Testis (tissue), 2 donors: ENCODE measurements at regions not wholly inside any gene's neighbourhood (a gene's known extent, or its start where the extent isn't known, plus 50 kb on each side); places are given as distances from the start of the nearest gene placed in this dataset.

ENCODE experiments used
- DNase-seq: peaks from one replicate; pipeline ENCODE4 v3.0.0-alpha.2; 2019
- H3K27ac ChIP-seq, 2 donors: fragments of 200-600 bp; sonication (generic); one replicate each; pipeline ENCODE4 v1.5.1; 2019
- H3K27me3 ChIP-seq: fragments of 200-600 bp; sonication (generic); one replicate; pipeline ENCODE4 v1.5.1; 2019
- H3K36me3 ChIP-seq: fragments of 200-600 bp; sonication (generic); one replicate; pipeline ENCODE4 v1.5.1; 2017; ENCODE audit warnings: low read depth; ENCODE audit errors: missing control alignments
- H3K4me1 ChIP-seq: fragments of 200-600 bp; sonication (generic); one replicate; pipeline ENCODE4 v1.5.1; 2019
- H3K4me3 ChIP-seq, 2 donors: fragments of 200-600 bp; sonication (generic); one replicate each; pipeline ENCODE4 v1.5.1; 2017 to 2019
- H3K9me3 ChIP-seq: fragments of 200-600 bp; sonication (generic); one replicate; pipeline ENCODE4 v1.5.1; 2017
- CTCF ChIP-seq, 3 experiments: fragments of 450-650 bp in 2 of 3; fragments of 200-600 bp in 1 of 3; sonication (generic) in 1 of 3; IDR thresholded peaks; one replicate each; pipeline ENCODE4 v1.5.1; 2016 to 2019; ENCODE audit warnings: antibody characterized with exemption in 3 of 3, mild to moderate bottlenecking in 2 of 3, moderate library complexity in 1 of 3
- POLR2A ChIP-seq: fragments of 450-650 bp; IDR thresholded peaks from one replicate; pipeline ENCODE4 v1.6.1; 2017; ENCODE audit warnings: antibody characterized with exemption, mild to moderate bottlenecking, moderate library complexity
- WGBS, 2 donors: methylation state at CpG; one replicate each; pipeline ENCODE4 v1.1.5; 2018; 5-methylcytosine and 5-hydroxymethylcytosine counted together
- intact Hi-C: fragments of 100-400 bp; cut with DNase I; formaldehyde crosslinking; loops from one replicate; pipeline ENCODE4 v1.15.1; 2023; ENCODE audit warnings: low total_unique reads

GRCh38 chr14:47935332-47935731 is 259.9 kb upstream of the MDGA2 start:
- no peak overlapping the region for H3K27ac ChIP-seq
- peak overlapping the region in 1 of 2 donors; percentile 18 for H3K4me3 ChIP-seq
- H3K9me3 ChIP-seq, result no peaks in the 10 kb centered on the region
- no peaks in the 10 kb centered on the region for H3K27me3 ChIP-seq
- 50 to 51% methylated on average over 4 of the region's 4 CpGs for WGBS, 2 donors
- no peaks in the 10 kb centered on the region for H3K36me3 ChIP-seq
- DNase-seq, result no peak
- intact Hi-C loops, result no loop called here
- no peaks in the 10 kb centered on the region for H3K4me1 ChIP-seq
- no peak for TF ChIP-seq POLR2A
- TF ChIP-seq CTCF (IDR thresholded peaks at IDR 0.05), result no peak

GRCh38 chr14:47929334-47929733 is 253.9 kb upstream of the MDGA2 start:
- Histone ChIP-seq H3K4me1 (no peaks in the 10 kb centered on the region), H3K9me3 (no peaks in the 10 kb centered on the region), H3K27me3 (no peaks in the 10 kb centered on the region), H3K4me3 (no peak overlapping the region), H3K36me3 (no peaks in the 10 kb centered on the region), H3K27ac (no peak overlapping the region)
- no peak for DNase-seq
- intact Hi-C loops, result no loop called here
- TF ChIP-seq CTCF (IDR thresholded peaks at IDR 0.05), result no peak
- no peak for TF ChIP-seq POLR2A

GRCh38 chr14:47921133-47921532 is 245.7 kb upstream of the MDGA2 start:
- Histone ChIP-seq H3K27me3 (no peaks in the 10 kb centered on the region), H3K36me3 (no peaks in the 10 kb centered on the region), H3K9me3 (no peaks in the 10 kb centered on the region), H3K4me3 (no peak overlapping the region), H3K4me1 (no peaks in the 10 kb centered on the region), H3K27ac (no peak overlapping the region)
- 39 to 65% methylated on average over 1 of the region's 1 CpG for WGBS, 2 donors
- no peak for DNase-seq
- TF ChIP-seq POLR2A, result no peak
- intact Hi-C loops, result no loop called here

- H3K27ac ChIP-seq, result no peak overlapping the region
- WGBS, 2 donors, result 63 to 73% methylated on average over 3 to 6 of the region's 6 CpGs
- DNase-seq, result no peak
Measured at GRCh38 chr14:47919997-47920396, 244.6 kb upstream of the MDGA2 start.

GRCh38 chr14:47919334-47919846 is 244.0 kb upstream of the MDGA2 start:
- intact Hi-C loops, result no loop called here
- Histone ChIP-seq H3K4me3 (no peak overlapping the region), H3K36me3 (no peaks in the 10 kb centered on the region), H3K9me3 (no peaks in the 10 kb centered on the region), H3K27me3 (no peaks in the 10 kb centered on the region), H3K27ac (no peak overlapping the region), H3K4me1 (no peaks in the 10 kb centered on the region)
- TF ChIP-seq CTCF (IDR thresholded peaks at IDR 0.05), result no peak
- no peak for TF ChIP-seq POLR2A
- 49 to 75% methylated on average over 6 to 8 of the region's 8 CpGs for WGBS, 2 donors
- peak; percentile 13 for DNase-seq

More at GRCh38 chr14:47919997-47920396, 244.6 kb upstream of the MDGA2 start:
- H3K27me3 ChIP-seq, result no peaks in the 10 kb centered on the region
- H3K4me3 ChIP-seq, result no peak overlapping the region
- TF ChIP-seq POLR2A, result no peak
- TF ChIP-seq CTCF (IDR thresholded peaks at IDR 0.05), result no peak
- no peaks in the 10 kb centered on the region for H3K9me3 ChIP-seq
- H3K36me3 ChIP-seq, result no peaks in the 10 kb centered on the region
- intact Hi-C loops, result no loop called here
- H3K4me1 ChIP-seq, result no peaks in the 10 kb centered on the region
